K562 (cell line): ENCODE measurements at regions not wholly inside any gene's neighbourhood (a gene's known extent, or its start where the extent isn't known, plus 50 kb on each side); places are given as distances from the start of the nearest gene placed in this dataset.

Experiments used
- CBX1 ChIP-seq: sonication (generic); IDR thresholded peaks from 2 replicates; pipeline ENCODE4 v1.6.1; 2016; ENCODE audit warnings: antibody characterized with exemption, low read depth, mild to moderate bottlenecking
- ERF ChIP-seq: fragments of 450-650 bp; formaldehyde crosslinking; IDR thresholded peaks from 2 replicates; pipeline ENCODE4 v1.4.0; 2020; ENCODE audit warnings: mild to moderate bottlenecking, mixed read lengths
- ZBTB40 ChIP-seq, 2 experiments: fragments of 450-650 bp in 1 of 2; sonication (generic) in 1 of 2; formaldehyde crosslinking in 1 of 2; IDR thresholded peaks; 2 replicates each; pipeline versions ENCODE4 v1.7.1 to v1.9.0; 2016 to 2022; ENCODE audit warnings: inconsistent platforms in 1 of 2, mild to moderate bottlenecking in 1 of 2, missing genetic modification reagents in 1 of 2
- ZNF274 ChIP-seq: IDR thresholded peaks from 2 replicates; pipeline ENCODE4 v1.6.1; 2011; ENCODE audit warnings: low read depth, mild to moderate bottlenecking, low read length, moderate library complexity, borderline replicate concordance
- ZNF444 ChIP-seq: fragments of 250-450 bp; sonication (Bioruptor Pico); IDR thresholded peaks from 2 replicates; pipeline ENCODE4 v1.4.0; 2020; ENCODE audit warnings: mild to moderate bottlenecking, moderate library complexity

- TF ChIP-seq ZBTB40 (IDR thresholded peaks at IDR 0.05), result no peak
- TF ChIP-seq ZBTB40 (CRISPR knock-in tag; IDR thresholded peaks at IDR 0.05), result no peak
- TF ChIP-seq CBX1, result no peak
- TF ChIP-seq ERF (CRISPR knock-in tag), result no peak
- no peak for TF ChIP-seq ZNF274
- no peak for TF ChIP-seq ZNF444 (CRISPR knock-in tag)
Observed at GRCh38 chr6:15882915-15883314, 220.1 kb upstream of the DTNBP1 start (continued).
